ENCODE measurements at regions not wholly inside any gene's neighbourhood (a gene's known extent, or its start where the extent isn't known, plus 50 kb on each side); places are given as distances from the start of the nearest gene placed in this dataset.

DNA sequence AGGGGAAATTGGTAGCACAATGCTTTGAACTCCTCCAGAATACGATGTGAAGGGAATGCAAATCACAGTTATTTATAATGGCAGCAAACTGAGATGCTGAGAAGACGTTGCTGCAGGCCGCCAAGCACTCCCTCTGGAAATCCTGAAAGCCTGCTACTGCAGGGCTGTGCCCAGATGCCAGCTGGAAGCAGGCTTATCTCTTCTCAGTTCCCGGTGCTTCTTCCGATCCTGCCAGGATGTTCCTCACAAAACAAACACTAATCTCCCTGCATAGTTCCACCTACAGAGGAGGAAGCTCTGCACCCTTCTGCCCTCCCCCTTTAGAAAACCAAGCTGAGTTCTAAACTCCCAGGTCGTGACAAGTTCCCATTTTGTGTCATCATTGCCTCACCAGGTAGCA lies 201.7 kb upstream of the BCL6 start:
- no peak for DNase-seq
- WGBS (ENCODE audit: low lambda C conversion rate): 67% methylated on average over 6 of the region's 6 CpGs
- Histone ChIP-seq H3K27ac (ENCODE audit: low read depth in 2 of 2, low read length in 1 of 2) (no peak overlapping the region), H3K4me2 (no peak overlapping the region), H4K20me1 (ENCODE audit: insufficient read depth) (no peaks in the 10 kb centered on the region), H3F3A (replicated peaks; ENCODE audit: insufficient read depth) (no peaks in the 10 kb centered on the region), H3K4me1 (ENCODE audit: control insufficient read depth in 1 of 2, insufficient read depth in 2 of 2, low read depth in 1 of 2, low read length in 1 of 2) (0 out of 4 replicates have a peak, but pooled peaks cover 0 to 9% of the 10 kb centered on the region in 2 experiments), H3K9ac (no peak overlapping the region), H3K4me3 (ENCODE audit: low read depth in 2 of 2, low read length in 1 of 2) (no peak overlapping the region), H3K27me3 (ENCODE audit: insufficient read depth) (no peaks in the 10 kb centered on the region), H3K79me2 (ENCODE audit: insufficient read depth) (no peaks in the 10 kb centered on the region), H3K9me3 (no peaks in the 10 kb centered on the region), H3K36me3 (replicated peaks in 1 of 2; ENCODE audit: control insufficient read depth in 1 of 2, insufficient read depth in 2 of 2, low read length in 1 of 2) (no peaks in the 10 kb centered on the region), H2AFZ (ENCODE audit: low read depth) (no peak overlapping the region), H3K9me2 (no peaks in the 10 kb centered on the region)
- ChIA-PET CTCF (no interaction called here), POLR2A (no interaction called here)
- no peak for TF ChIP-seq GATA2 (CRISPR knock-in tag; IDR thresholded peaks at IDR 0.05)

DNA sequence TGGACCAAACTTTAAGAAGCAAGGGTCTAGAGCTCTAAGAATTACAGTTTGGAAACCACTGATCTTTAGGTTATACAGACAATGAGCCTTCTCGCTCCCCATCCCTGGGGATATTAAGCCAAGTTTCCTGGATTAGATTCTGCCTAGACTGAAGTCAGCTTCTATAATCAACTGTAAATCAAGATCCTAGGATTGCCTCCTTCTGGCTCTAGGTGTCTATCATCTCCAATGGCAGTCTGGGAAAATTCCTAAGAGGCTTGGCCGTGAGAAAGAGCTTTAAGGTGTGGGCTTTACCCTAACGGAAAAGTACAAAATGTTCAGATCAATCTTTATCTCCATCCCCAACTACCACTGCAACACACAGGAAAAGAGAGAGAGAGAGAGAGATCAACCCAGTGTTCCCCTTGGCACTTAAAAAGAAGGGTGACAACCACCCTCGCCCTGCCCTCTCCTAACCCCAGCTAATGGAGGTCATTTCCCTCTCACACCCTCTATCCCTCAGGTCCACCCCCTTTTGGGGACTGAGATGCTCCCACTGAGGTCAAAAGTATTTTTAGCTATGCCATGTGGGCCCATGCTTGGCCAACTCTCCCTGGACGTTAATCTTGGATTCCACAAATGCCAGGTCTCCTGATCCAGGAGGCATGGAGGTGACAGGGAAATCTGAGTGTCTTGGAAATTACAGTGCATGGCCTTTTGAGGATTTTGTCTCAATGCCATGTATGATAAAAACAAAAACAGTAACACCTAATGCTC lies 202.8 kb upstream of the BCL6 start:
- no peak overlapping the region for H3K4me3 ChIP-seq (ENCODE audit: low read depth in 2 of 2, low read length in 1 of 2)
- POLR2A ChIA-PET: no interaction called here

More for the DNA sequence above, 202.8 kb upstream of the BCL6 start:
- no peak for DNase-seq
- Histone ChIP-seq H3K4me2 (no peak overlapping the region), H3F3A (replicated peaks; ENCODE audit: insufficient read depth) (no peaks in the 10 kb centered on the region), H3K27me3 (ENCODE audit: insufficient read depth) (no peaks in the 10 kb centered on the region), H2AFZ (ENCODE audit: low read depth) (no peak overlapping the region), H3K9me2 (no peaks in the 10 kb centered on the region), H3K4me1 (ENCODE audit: control insufficient read depth in 1 of 2, insufficient read depth in 2 of 2, low read depth in 1 of 2, low read length in 1 of 2) (0 out of 4 replicates have a peak, but pooled peaks cover 0 to 9% of the 10 kb centered on the region in 2 experiments), H3K9ac (no peak overlapping the region), H3K79me2 (ENCODE audit: insufficient read depth) (no peaks in the 10 kb centered on the region), H3K9me3 (no peaks in the 10 kb centered on the region), H3K27ac (ENCODE audit: low read depth in 2 of 2, low read length in 1 of 2) (no peak overlapping the region), H3K36me3 (replicated peaks in 1 of 2; ENCODE audit: control insufficient read depth in 1 of 2, insufficient read depth in 2 of 2, low read length in 1 of 2) (no peaks in the 10 kb centered on the region), H4K20me1 (ENCODE audit: insufficient read depth) (no peaks in the 10 kb centered on the region)
- 74% methylated on average over 5 of the region's 5 CpGs for WGBS (ENCODE audit: low lambda C conversion rate)
- CTCF ChIA-PET: no interaction called here
- TF ChIP-seq NRF1 (IDR thresholded peaks at IDR 0.05; ENCODE audit: low read depth, low read length) (no peak), EZH2phosphoT487 (IDR thresholded peaks at IDR 0.05; ENCODE audit: borderline replicate concordance, low read depth) (no peak), RAD21 (IDR thresholded peaks at IDR 0.05; ENCODE audit: low read length) (no peak), EP300 (IDR thresholded peaks at IDR 0.05; ENCODE audit: borderline replicate concordance in 1 of 2, low read depth in 1 of 2, low read length in 1 of 2) (no peak), REST (IDR thresholded peaks at IDR 0.05; ENCODE audit: low read depth, low read length) (no peak), RXRA (IDR thresholded peaks at IDR 0.05; ENCODE audit: borderline replicate concordance, low read depth) (no peak)
- TF ChIP-seq, protein P1, sequence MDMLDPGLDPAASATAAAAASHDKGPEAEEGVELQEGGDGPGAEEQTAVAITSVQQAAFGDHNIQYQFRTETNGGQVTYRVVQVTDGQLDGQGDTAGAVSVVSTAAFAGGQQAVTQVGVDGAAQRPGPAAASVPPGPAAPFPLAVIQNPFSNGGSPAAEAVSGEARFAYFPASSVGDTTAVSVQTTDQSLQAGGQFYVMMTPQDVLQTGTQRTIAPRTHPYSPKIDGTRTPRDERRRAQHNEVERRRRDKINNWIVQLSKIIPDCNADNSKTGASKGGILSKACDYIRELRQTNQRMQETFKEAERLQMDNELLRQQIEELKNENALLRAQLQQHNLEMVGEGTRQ (IDR thresholded peaks at IDR 0.05; ENCODE audit: borderline replicate concordance, low read depth, low read length): no peak

Data from SK-N-SH (cell line).